ENCODE measurements at regions not wholly inside any gene's neighbourhood (a gene's known extent, or its start where the extent isn't known, plus 50 kb on each side); places are given as distances from the start of the nearest gene placed in this dataset.

DNA sequence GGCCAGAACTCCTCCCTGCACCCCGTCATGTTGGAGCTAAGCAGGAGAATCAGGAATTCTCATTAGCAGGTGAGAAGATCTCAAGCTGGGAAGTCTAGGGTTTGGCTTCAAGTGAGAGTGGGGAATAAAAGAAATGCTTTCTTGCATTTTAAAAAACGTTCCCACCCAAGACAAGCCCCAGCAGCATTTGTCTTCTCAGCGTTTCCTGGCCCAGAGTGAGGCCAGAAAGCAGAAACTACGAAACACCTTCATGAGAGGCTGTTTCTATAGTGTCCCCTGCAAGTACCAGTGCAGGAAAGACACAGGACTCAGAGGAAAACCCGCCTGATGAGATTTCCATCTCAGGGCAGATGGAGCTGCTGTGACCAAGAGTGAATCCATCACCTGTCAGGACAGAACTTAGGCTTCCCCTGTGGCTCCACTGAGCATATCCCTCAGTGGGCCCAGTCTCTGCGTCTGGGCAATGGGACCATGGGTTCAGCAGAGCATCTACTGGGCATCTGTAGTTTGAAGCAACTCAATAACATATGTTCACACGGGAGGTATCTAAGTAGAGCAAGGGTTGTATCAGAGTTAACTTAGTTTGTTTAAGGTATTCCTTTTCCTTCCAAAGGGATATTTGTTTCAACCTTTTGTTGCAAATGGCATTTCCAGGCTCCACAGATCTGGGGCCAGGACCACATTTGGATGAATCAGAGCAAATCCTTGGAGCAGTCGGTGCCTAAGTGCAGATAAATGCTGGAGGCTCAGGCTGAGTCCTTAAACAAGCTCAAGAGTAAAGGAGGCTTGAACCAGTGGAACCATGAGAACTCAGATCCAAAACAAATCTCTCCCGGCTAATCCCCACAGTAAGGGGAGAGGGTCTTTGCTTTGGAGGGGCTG, 548.3 kb downstream of the MIAT start:
- DNase-seq (ENCODE audit: low read depth) = no peak

- DNase-seq (ENCODE audit: low read depth) = no peak
Observed at GRCh38 chr22:27206374-27207133, 549.2 kb downstream of the MIAT start.

GRCh38 chr22:27207266-27207665, 549.9 kb downstream of the MIAT start:
- DNase-seq (ENCODE audit: low read depth) = no peak

DNA sequence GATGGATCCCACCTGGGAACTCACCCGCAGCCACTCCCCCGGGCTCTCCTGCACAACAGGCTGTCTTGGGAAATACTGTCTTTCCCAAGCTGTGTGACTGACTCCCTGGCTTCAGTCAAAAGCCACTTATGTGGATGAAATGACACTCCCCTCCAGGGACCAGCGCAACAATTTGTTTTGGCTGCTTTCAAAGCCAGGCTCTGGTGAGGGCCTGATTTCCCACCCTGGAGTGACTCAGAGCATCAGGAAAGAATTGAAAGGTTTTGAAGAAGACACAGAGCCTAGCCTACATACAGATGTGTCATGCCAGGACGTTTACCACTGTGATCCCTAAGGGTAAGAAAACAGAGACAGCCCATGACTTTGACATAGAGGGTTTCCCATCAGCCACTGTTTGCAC, 550.5 kb downstream of the MIAT start:
- DNase-seq (ENCODE audit: low read depth) = no peak

DNA sequence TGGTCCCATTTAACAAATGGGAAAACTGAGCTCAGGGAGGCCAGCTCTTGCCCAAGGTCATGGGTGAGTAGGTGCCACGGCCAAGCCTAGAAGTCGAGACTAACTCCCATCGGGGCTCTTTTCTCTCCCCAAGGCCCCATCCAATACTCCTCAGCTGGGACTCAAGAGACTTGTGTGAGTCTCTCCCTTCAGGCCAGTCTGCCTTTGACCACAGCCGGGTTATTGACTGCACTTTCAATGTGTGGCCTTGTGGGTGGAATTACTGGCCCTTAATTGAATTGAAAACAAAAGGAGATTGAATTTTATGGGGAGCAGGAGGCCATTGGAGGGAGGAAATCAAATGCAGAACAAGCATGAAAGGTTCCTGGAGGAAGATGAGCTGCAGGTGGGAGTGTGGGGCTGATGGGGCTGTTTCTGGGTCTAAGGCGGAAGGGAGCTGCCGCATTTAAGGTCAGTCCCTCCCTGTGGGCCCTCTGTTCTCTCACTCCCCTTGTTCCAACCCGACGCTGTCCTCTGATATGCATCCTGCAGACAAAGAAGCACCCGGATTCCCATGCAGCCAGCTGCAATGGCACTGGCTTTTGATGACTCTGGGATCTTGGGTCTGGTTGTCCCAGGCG, 552.8 kb downstream of the MIAT start:
- DNase-seq (ENCODE audit: low read depth) = no peak

DNA sequence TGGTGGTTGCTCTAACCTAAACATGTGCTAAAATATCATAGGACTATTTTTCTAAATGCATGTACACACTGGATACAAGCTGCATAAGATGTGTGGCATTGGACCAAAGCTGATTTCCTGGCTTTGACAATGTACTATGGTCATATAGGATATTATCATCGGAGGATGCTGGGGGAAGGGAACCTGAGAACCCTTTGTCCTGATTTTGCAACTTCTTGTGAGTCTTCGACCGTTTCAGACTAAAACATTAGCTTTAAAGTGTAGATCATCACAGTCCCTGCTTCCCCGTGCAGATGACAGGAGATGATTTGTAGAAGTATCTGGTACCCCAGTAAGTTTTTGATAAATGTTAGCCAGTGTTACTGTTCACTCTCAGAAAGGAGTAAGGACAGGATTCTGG, 554.7 kb downstream of the MIAT start:
- no peak for DNase-seq (ENCODE audit: low read depth)

GRCh38 chr22:27212617-27213177, 555.3 kb downstream of the MIAT start:
- DNase-seq (ENCODE audit: low read depth) = no peak

DNA sequence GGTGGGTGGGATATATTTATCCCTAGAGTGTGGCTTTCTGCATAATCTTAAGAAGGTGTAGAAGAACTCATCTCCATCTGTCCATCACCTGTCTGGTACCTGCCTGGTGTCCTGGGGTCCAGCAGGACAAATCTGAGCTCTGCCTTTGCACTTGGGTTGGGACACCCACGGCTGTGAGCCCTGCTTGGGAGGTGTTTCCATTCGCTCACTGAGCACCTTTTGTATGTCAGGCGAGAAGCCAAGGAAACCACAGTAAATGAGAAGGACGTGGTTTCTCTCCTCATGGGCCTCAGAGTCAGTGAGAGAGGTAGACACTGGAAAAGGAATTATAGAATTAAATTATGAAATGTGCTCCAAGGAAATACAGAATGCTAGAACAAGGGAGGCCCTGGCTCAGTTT, 555.9 kb downstream of the MIAT start:
- DNase-seq (ENCODE audit: low read depth) = no peak

- DNase-seq (ENCODE audit: low read depth) = no peak
Observed at GRCh38 chr22:27213766-27214581, 556.6 kb downstream of the MIAT start.

GRCh38 chr22:27214691-27215090, 557.3 kb downstream of the MIAT start:
- no peak for DNase-seq (ENCODE audit: low read depth)

- no peak for DNase-seq (ENCODE audit: low read depth)
Observed at GRCh38 chr22:27215871-27216270, 558.5 kb downstream of the MIAT start.

GRCh38 chr22:27216444-27216843, 559.1 kb downstream of the MIAT start:
- no peak for DNase-seq (ENCODE audit: low read depth)

GRCh38 chr22:27217154-27217553, 559.8 kb downstream of the MIAT start:
- no peak for DNase-seq (ENCODE audit: low read depth)

DNA sequence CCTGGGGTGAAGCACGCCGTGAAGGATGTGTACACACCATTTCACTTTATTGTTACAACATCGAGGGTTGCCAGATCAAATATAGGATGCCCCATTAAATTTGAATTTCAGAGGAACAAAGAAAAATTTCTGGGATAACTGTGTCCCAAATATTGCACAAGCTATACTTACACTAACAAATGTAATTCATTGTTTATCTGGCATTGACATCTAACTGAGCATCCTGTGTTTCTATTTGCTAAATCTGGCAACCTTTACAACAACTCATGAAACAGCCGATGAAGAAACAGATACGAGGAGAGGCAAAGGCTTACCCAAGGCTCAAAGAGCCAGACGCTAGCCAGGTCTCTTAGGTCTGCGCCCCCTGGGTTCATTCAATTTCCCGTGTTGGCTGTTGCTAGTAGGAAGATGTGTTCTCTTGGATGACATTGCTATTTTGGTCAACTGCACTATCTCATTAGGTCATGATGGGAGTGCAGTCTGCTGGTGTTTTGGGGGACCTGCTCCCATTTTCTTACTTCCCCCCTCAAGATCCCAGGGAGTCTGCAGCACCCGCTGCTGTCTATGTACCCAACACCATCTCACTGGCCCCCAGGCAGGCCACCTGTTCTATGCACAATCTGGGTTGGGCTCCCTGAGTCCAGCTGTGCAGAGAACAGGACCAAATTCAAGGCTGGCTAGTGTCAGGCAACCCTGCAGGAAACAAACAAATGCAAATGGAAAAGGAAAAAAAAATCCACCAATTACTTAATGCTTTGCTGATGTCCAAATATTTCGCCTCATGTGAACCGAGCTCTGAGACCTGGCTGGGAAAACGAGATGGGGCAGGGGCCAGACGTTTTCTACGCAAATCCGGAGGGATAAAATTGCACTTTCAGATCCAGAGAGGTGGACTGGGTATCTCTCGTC, 560.9 kb downstream of the MIAT start:
- no peak for DNase-seq (ENCODE audit: low read depth)

DNA sequence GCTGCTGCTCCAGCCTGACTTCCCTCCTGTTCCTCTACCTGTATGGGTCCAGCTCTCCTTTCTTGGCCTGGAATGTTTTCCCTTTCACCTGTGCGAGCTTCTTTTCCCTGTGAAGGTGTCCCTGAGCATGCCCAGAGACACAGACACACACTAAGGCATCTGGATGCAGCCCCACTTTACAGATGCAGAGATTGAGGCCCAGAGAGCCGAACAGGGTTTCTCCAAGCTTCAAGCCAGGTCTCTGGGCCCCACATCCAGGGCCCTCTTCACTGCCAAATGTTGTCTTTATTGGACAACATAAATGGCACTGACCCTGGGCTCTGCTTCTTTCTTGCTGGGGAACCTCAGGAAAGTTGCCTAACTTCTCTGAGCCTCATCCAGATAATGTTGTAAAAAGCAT, 561.6 kb downstream of the MIAT start:
- no peak for DNase-seq (ENCODE audit: low read depth)

- no peak for DNase-seq (ENCODE audit: low read depth)
Observed at GRCh38 chr22:27220339-27220738, 563.0 kb downstream of the MIAT start.

GRCh38 chr22:27222178-27222577, 564.8 kb downstream of the MIAT start:
- DNase-seq (ENCODE audit: low read depth) = no peak

GRCh38 chr22:27223317-27224177, 566.2 kb downstream of the MIAT start:
- DNase-seq (ENCODE audit: low read depth) = no peak

GRCh38 chr22:27224485-27225374, 567.3 kb downstream of the MIAT start:
- DNase-seq (ENCODE audit: low read depth) = no peak

All from activated gamma-delta T cell treated with anti-CD3 and anti-CD28 coated beads, Interleukin-2, amount 50 U/mL, for 16 hours (primary cell).